Activated CD8-positive, alpha-beta memory T cell treated with anti-CD3 and anti-CD28 coated beads for 4 hours (primary cell): ENCODE measurements at regions not wholly inside any gene's neighbourhood (a gene's known extent, or its start where the extent isn't known, plus 50 kb on each side); places are given as distances from the start of the nearest gene placed in this dataset.

Source experiments
- DNase-seq, 2 donors: peaks; one replicate each; pipeline ENCODE4 v3.0.0-alpha.2; 2020; ENCODE audit warnings: low read depth in 2 of 2

DNA sequence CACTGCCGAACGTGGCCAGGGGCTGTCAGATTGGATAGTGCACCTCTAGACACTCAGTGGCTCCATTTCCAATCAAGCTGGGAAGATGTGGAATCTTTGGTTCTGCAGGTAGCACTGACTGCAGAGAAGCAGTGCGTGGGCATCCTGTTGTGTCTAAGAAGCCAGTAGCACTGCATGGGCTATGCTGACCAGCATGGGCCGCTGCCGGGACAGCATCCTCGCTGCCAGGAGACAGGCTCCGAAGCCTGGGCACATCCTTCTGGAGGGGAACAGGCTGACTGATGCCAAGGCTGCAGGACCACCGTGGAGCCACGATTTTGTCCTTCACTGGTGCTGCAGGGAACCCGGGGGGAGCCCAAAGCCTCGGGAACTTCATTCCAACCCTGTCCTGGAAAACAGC, 649.4 kb downstream of the NPHP4 start:
- no peak for DNase-seq

GRCh38 chr1:5342172-5342571, 650.1 kb downstream of the NPHP4 start:
- no peak for DNase-seq

GRCh38 chr1:5341471-5341870, 650.8 kb downstream of the NPHP4 start:
- no peak for DNase-seq

DNA sequence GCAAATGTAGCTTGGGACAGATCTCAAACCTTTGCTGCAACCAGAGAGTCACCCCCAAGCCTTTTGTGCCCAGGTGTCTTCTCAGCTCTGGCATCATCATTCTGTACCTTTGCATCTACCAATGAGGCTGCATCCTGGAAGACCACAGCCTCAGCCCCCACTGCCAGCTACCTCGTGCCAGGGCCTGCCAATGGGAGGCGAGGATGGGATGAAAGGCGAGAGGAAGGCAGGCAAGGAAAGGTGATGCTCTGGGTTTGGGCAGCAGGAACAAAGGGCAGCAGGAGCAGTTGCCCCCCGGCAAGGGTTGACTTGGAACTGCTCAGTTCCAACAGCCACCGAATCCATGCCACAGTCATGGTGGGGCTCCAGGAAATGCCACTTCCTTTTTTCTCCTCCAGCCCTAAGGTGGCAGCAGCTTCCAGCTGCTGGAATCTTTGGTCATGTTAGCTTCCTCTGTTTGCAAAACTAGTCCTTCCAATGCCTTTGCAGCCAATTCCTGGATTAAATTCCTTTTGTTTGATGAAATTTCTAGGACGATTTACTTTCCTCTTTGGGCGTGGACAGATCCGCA, 651.6 kb downstream of the NPHP4 start:
- no peak for DNase-seq

GRCh38 chr1:5338466-5338865, 653.8 kb downstream of the NPHP4 start:
- DNase-seq: no peak

GRCh38 chr1:5333291-5333690, 658.9 kb downstream of the NPHP4 start:
- DNase-seq: no peak

- no peak for DNase-seq
Measured at GRCh38 chr1:5331101-5331500, 661.1 kb downstream of the NPHP4 start.

DNA sequence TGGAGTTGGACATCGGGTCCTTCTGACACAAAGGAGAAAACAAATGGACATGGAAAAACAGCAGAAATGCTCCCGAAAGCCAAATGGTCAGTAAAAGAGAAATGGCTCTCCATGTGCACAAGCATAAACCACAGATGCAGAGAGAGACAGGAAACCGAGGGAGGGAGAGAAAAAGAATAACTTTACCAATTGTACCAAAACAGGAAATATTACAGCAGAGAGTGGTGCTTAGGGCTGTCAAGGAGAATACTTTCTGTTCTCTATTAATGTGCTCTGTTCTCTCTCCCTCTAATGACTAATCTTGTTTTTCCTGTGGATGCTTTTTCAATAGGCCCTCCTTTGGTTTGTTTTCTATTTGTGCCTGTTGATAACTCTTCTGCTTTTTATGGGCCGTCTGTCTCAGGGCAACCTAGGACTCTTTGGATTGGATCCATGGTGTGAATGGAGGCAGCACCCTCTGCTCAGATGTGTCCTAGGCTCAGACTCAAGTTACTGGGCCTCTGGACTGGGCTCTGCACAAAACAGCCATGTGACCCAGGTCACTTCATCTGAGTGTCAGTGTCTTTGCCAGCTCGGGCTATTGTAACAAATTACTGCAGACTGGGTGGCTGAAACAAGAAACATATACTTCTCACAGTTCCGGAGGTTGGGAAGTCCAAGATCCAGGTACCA, 663.0 kb downstream of the NPHP4 start:
- DNase-seq: no peak

GRCh38 chr1:5324883-5325282, 667.3 kb downstream of the NPHP4 start:
- DNase-seq: no peak

DNA sequence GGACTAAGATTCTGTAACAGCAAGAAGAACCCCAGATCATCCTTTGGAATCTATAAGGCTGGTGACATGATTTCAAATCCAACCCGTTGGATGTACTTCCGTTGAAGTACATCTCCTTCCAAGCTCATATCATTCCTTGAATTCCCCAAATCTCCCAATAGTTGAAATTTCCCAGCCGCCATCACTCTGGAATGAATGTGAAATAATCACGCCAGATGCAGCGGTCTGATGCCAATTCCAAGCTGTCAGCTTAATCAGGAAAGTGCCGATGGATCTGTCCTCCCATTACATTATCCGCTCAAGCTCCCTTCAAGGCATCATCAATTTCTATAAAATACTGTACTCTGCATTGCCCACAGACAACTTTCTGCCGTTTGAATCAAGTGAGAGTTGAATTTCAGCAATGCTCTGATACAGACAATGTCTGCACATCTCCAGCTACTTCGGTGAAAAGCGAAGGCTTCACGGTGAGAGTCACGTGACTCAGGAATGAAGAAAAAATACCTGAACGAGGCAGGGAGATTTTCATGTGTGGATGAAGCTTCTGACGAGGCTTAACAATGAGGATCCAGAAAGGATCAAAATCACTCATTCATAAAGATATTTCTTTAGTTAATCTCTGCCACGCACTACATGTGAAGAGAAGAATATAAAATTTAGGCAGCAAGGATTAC, 663.9 kb downstream of the AJAP1 start:
- no peak for DNase-seq

GRCh38 chr1:5317391-5317790, 663.0 kb downstream of the AJAP1 start:
- DNase-seq: no peak

DNA sequence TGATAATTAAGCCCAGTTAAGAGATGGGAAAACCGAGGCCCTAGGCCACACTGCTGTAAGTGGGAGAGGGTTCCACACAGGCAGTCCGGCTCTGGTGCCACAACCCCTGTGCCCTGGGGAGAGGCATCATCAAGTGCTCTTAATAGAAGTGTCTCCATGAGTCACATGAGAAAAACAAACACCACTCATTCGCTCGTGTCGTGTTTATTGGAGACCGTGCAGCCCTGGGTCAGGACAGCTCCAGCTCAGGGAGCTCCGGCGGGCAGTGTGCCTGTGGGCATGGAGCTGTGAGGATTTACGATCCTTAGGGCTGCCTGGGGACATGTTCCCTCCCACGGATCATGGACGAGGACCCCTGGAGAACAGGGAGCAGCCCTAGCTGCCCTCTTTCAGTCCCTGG, 658.5 kb downstream of the AJAP1 start:
- DNase-seq: no peak

- no peak for DNase-seq
Measured at GRCh38 chr1:5312293-5312674, 657.9 kb downstream of the AJAP1 start.

DNA sequence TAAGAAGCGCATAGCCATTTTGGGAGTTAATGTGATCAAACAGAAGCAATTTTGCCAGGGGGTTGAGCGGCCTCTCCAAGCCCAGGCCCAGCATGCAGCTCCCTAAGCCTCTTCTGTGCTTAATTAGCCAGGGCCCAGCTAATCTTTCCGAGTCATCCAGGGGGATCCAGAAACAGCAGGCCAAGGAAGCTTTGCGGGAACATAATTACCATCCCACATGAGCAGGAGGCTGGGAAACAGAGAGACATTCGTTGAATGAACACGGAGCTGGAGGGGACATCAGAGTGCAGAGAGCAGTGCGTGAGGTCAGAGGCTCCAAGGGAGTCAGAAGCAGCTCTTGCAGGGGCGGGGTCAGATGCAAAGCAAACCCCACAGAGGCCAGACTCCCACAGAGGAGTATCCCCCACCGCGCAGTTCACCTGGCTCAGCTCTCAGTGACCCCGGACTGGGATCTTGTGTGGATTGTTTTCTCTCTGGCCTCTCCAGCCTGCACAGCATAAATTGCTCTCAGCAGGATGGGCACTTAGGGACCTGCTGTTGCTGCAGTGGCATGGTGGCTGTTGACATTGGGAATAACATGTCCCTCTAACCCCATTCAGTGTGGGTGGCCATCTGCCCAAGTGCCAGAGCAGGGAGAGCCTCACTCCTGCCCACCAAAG, 657.4 kb downstream of the AJAP1 start:
- DNase-seq: no peak

DNA sequence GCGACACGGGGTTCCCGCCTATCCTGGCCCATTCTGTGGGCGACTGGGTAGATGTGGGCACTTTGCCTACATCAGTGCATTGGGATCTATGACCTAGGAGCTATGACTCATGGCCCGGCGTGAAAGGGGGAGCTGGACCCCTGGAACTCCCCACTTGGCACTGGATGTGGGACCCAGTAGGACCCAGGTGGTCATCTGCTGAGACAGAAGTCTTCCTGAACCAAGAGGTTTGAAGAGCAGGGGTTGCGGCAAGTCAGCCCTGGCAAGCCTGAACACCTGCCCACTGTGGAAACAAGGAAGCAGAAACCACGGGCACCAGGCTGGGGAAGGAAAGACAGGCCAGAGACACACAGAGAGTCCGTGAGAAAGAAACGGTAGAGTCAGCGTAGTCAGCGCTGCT, 656.7 kb downstream of the AJAP1 start:
- DNase-seq: no peak

DNA sequence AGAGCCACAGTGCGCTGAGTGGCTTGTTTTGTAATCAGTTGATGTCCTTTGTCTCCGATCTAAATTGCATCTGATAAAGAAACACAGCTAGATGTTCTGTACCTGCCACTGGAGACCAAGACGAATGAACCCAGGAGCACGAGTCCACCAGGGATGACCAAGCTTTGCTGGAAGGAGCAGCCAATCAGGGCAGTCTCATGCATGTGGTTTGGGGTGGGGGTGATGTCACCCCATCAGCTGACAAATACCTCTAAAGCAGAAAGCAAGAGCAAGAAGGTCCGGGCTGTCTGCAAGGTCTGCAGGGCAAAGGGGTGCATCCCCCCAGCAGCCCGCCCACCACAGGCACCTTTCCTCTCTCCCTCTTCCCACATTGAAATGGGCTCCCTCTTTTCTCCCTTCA, 653.8 kb downstream of the AJAP1 start:
- DNase-seq: no peak

DNA sequence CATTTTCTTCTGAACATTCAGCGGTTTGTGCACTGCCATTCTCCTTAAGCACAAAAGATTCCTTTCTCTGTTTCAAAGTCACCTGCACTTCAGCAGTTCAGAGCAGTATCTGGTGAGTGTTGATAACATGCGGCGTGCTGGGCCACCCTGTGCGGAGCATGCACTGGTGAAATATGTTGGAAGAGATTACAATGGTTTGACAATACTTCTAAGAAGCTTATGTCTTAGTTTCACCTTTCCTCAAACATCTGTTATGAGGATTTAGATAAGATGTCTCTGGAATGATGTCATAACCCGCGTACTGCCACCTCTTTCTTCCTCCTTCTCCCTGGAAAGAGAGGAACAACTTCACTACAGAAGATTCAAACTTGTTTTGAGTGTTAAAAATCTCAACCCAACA, 650.3 kb downstream of the AJAP1 start:
- DNase-seq: no peak

GRCh38 chr1:5298376-5298775, 644.0 kb downstream of the AJAP1 start:
- no peak for DNase-seq

- DNase-seq: no peak
Measured at GRCh38 chr1:5297886-5298239, 643.5 kb downstream of the AJAP1 start.

DNA sequence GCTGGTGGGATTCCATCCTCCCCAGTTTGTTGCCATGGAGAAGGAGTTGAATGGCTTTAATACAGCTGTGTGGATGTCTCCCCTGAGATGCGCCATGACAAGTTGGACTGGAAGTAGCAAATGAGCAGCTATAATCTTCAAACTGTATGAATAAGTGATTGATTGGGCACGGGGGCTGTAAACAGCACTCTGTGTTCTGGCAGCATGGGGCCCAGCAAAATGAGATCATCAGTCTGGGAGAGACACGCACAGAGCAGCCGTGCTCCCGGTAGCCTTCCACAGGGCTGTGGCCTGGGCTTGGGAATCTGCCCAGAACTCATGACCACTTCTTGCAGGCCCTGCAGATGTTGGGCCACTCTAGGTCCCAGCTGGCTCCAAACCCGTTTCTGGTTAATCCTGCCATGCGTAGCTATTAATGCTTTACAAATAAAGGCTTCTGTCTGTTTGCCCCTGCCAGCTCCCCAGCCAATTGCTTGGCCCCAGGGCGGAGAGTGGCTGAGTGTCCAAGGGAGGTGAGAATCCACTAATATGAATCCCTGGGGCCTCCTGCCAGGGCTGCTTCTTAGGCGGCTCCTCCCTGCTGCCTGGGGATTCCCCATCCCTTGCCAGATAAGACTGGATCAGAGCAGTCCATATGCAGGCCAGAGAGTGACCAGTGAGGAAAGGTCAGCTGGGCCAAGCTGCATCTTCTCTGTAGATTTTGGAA, 642.9 kb downstream of the AJAP1 start:
- no peak for DNase-seq

GRCh38 chr1:5296557-5297179, 642.3 kb downstream of the AJAP1 start:
- no peak for DNase-seq

DNA sequence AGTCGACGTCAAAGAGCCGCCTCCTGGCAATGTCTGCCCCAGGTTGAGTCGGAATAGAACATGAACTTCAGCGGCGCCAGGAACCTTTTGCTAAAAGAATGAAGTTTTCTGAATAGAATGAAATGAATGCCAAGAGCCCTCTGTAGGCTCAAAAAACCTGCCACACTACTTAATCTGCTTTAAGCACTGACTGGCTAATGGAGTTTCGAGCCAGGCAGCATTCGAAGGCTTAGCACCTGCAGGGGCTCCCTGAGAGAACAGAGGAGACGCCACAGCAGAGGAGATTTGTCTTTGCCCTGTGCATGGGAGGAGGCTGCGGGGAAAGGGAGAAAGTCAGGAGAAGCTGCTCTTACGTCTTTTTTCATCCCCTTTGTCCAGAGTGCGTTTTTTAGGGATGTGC, 641.7 kb downstream of the AJAP1 start:
- no peak for DNase-seq
